WTC11 (cell line): ENCODE measurements at regions not wholly inside any gene's neighbourhood (a gene's known extent, or its start where the extent isn't known, plus 50 kb on each side); places are given as distances from the start of the nearest gene placed in this dataset.

Experiments
- ATAC-seq: fragments of 200-7000 bp; cut with Tn5 transposase; 2 replicates; pipeline ENCODE4 v1.10.0; 2021; ENCODE audit warnings: mild to moderate bottlenecking, moderate library complexity
- CTCF ChIA-PET: fragments of 300-600 bp; sonication (Branson Sonifier 250); formaldehyde crosslinking; loops from one replicate; lab custom pipeline; 2021; ENCODE audit warnings: antibody characterized with exemption; lab: Charles Lee
- POLR2A ChIA-PET: fragments of 350-600 bp; sonication (Branson Sonifier 250); formaldehyde crosslinking; loops from one replicate; lab custom pipeline; 2021; ENCODE audit warnings: antibody characterized with exemption; lab: Charles Lee
- DNase-seq: peaks from one replicate; pipeline ENCODE4 v3.0.0; 2021; ENCODE audit warnings: low spot score
- H3K27ac Mint-ChIP-seq: 2 replicates; pipeline ENCODE4 v1.8.0; 2021; ENCODE audit warnings: mixed read lengths
- H3K27me3 Mint-ChIP-seq: 2 replicates; pipeline ENCODE4 v1.8.0; 2021; ENCODE audit warnings: low read depth, mild to moderate bottlenecking, moderate library complexity, mixed read lengths
- H3K36me3 Mint-ChIP-seq: 2 replicates; pipeline ENCODE4 v1.8.0; 2021; ENCODE audit warnings: mixed read lengths
- H3K4me1 Mint-ChIP-seq: 2 replicates; pipeline ENCODE4 v1.8.0; 2022; ENCODE audit warnings: mixed read lengths
- H3K4me3 Mint-ChIP-seq: 2 replicates; pipeline ENCODE4 v1.8.0; 2021; ENCODE audit warnings: mild to moderate bottlenecking, moderate library complexity, mixed read lengths
- H3K9me3 Mint-ChIP-seq: 2 replicates; pipeline ENCODE4 v1.8.0; 2021; ENCODE audit warnings: mixed read lengths
- E2F1 ChIP-seq: sonication (generic); formaldehyde crosslinking; IDR thresholded peaks from 2 replicates; pipeline ENCODE4 v1.8.0; 2022; ENCODE audit warnings: mild to moderate bottlenecking, missing genetic modification reagents
- ESRRA ChIP-seq: sonication (generic); formaldehyde crosslinking; IDR thresholded peaks from 2 replicates; pipeline ENCODE4 v1.8.1; 2022; ENCODE audit warnings: mild to moderate bottlenecking, missing genetic modification reagents, borderline replicate concordance
- ETV6 ChIP-seq: sonication (generic); formaldehyde crosslinking; IDR thresholded peaks from 2 replicates; pipeline ENCODE4 v1.8.1; 2022; ENCODE audit warnings: mild to moderate bottlenecking, missing genetic modification reagents
- GTF2I ChIP-seq: fragments of 250-450 bp; sonication (Bioruptor Pico); conservative IDR thresholded peaks from 2 replicates; pipeline ENCODE4 v1.4.0; 2021; ENCODE audit warnings: mild to moderate bottlenecking
- HMGA2 ChIP-seq: fragments of 250-450 bp; sonication (Bioruptor Pico); IDR thresholded peaks from 2 replicates; pipeline ENCODE4 v1.4.0; 2021; ENCODE audit warnings: mild to moderate bottlenecking, moderate library complexity
- JAZF1 ChIP-seq: fragments of 250-450 bp; sonication (Bioruptor Pico); IDR thresholded peaks from 2 replicates; pipeline ENCODE4 v1.9.0; 2021; ENCODE audit warnings: moderate library complexity, mild to moderate bottlenecking, inconsistent platforms
- MAX ChIP-seq: sonication (generic); formaldehyde crosslinking; IDR thresholded peaks from 2 replicates; pipeline ENCODE4 v1.8.0; 2022; ENCODE audit warnings: mild to moderate bottlenecking, missing genetic modification reagents
- NFYB ChIP-seq: sonication (generic); formaldehyde crosslinking; conservative IDR thresholded peaks from 2 replicates; pipeline ENCODE4 v1.8.0; 2022; ENCODE audit warnings: low read depth, missing genetic modification reagents
- SMAD3 ChIP-seq: sonication (generic); formaldehyde crosslinking; IDR thresholded peaks from 2 replicates; pipeline ENCODE4 v1.8.0; 2022; ENCODE audit warnings: missing genetic modification reagents, mild to moderate bottlenecking, borderline replicate concordance
- ZBTB21 ChIP-seq: sonication (generic); formaldehyde crosslinking; IDR thresholded peaks from 2 replicates; pipeline ENCODE4 v1.8.1; 2023; ENCODE audit warnings: mild to moderate bottlenecking, missing genetic modification reagents, borderline replicate concordance
- ZMAT4 ChIP-seq: fragments of 250-450 bp; sonication (Bioruptor Pico); IDR thresholded peaks from 2 replicates; pipeline ENCODE4 v1.9.0; 2021; ENCODE audit warnings: mild to moderate bottlenecking
- ZNF263 ChIP-seq: sonication (generic); formaldehyde crosslinking; IDR thresholded peaks from 2 replicates; pipeline ENCODE4 v1.8.1; 2022; ENCODE audit warnings: low read depth, mild to moderate bottlenecking, moderate library complexity, missing genetic modification reagents
- ZNF281 ChIP-seq: sonication (generic); formaldehyde crosslinking; IDR thresholded peaks from 2 replicates; pipeline ENCODE4 v1.8.0; 2023; ENCODE audit warnings: mild to moderate bottlenecking, missing genetic modification reagents
- ZNF396 ChIP-seq: fragments of 250-450 bp; sonication (Bioruptor Pico); IDR thresholded peaks from 2 replicates; pipeline ENCODE4 v1.8.0; 2021; ENCODE audit warnings: mild to moderate bottlenecking, moderate library complexity, borderline replicate concordance
- TF ChIP-seq, protein P1 (sequence below): fragments of 200-600 bp; IDR thresholded peaks from 2 replicates; pipeline ENCODE4 v1.8.0; 2022; ENCODE audit warnings: antibody characterized with exemption
- TF ChIP-seq, protein P2 (sequence below): sonication (generic); formaldehyde crosslinking; IDR thresholded peaks from 2 replicates; pipeline ENCODE4 v1.8.1; 2023; ENCODE audit warnings: mild to moderate bottlenecking, missing genetic modification reagents, moderate library complexity
- TF ChIP-seq, protein P3 (sequence below): sonication (generic); formaldehyde crosslinking; IDR thresholded peaks from 2 replicates; pipeline ENCODE4 v1.8.0; 2022; ENCODE audit warnings: mild to moderate bottlenecking, missing genetic modification reagents

GRCh38 chr2:196244966-196245365 is 73.6 kb upstream of the STK17B start:
- Mint-ChIP-seq H3K9me3 (no peaks in the 10 kb centered on the region), H3K4me3 (no peak overlapping the region), H3K36me3 (no peaks in the 10 kb centered on the region), H3K27me3 (no peaks in the 10 kb centered on the region), H3K27ac (no peak overlapping the region), H3K4me1 (no peaks in the 10 kb centered on the region)
- DNase-seq (no peak), ATAC-seq (no peak)
- ChIA-PET POLR2A (no interaction called here), CTCF (no interaction called here)
- TF ChIP-seq ZNF263 (CRISPR knock-in tag) (no peak), GTF2I (CRISPR knock-in tag) (no peak), HMGA2 (no peak), ETV6 (CRISPR knock-in tag) (no peak), ZBTB21 (CRISPR knock-in tag) (no peak), JAZF1 (no peak), NFYB (no peak), SMAD3 (CRISPR knock-in tag) (no peak), MAX (CRISPR knock-in tag) (no peak)
- TF ChIP-seq, protein P1, sequence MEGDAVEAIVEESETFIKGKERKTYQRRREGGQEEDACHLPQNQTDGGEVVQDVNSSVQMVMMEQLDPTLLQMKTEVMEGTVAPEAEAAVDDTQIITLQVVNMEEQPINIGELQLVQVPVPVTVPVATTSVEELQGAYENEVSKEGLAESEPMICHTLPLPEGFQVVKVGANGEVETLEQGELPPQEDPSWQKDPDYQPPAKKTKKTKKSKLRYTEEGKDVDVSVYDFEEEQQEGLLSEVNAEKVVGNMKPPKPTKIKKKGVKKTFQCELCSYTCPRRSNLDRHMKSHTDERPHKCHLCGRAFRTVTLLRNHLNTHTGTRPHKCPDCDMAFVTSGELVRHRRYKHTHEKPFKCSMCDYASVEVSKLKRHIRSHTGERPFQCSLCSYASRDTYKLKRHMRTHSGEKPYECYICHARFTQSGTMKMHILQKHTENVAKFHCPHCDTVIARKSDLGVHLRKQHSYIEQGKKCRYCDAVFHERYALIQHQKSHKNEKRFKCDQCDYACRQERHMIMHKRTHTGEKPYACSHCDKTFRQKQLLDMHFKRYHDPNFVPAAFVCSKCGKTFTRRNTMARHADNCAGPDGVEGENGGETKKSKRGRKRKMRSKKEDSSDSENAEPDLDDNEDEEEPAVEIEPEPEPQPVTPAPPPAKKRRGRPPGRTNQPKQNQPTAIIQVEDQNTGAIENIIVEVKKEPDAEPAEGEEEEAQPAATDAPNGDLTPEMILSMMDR: no peak

DNA sequence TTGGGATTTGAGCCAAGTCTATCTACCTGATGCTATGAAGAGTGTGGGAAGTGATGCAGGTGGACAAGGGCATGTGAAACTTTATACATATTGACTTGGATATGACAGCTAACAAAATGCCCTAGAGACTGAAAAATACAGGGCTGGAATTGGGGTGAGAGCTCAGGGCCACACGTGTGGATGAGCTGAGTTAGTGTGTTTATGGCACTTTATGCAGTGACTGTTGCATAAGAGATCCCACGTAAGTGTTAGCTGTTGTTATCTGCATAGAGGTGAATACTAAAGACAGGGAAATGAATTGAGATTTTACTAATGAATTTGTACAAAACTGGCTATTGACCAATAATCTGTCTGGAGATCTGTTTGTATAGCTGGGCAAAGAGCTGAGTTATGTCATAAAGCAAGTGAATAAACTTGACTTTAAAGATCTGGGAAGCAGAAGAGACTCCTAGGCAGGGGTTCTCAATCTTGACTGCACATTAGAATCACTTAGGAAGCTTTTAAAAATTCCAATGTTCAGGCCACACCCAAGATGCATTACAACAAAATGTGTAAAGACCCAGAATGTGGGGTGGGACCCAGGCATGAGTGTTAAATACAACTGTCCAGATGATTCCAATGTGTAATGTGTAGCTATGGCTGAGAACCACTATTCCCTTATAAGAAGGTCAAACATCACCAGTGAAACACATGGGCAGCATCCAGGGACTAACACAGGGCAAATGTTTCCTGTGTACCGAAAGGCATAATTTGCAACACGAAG is 74.2 kb upstream of the STK17B start:
- DNase-seq (no peak), ATAC-seq (no peak)
- H3K27ac Mint-ChIP-seq: no peak overlapping the region
- CTCF ChIA-PET: no interaction called here
- H3K9me3 Mint-ChIP-seq: no peaks in the 10 kb centered on the region
- no peaks in the 10 kb centered on the region for H3K36me3 Mint-ChIP-seq
- no peaks in the 10 kb centered on the region for H3K27me3 Mint-ChIP-seq
- TF ChIP-seq ESRRA (CRISPR knock-in tag) (no peak), E2F1 (CRISPR knock-in tag) (no peak)
- TF ChIP-seq, protein P1: no peak
- POLR2A ChIA-PET: no interaction called here
- no peaks in the 10 kb centered on the region for H3K4me1 Mint-ChIP-seq
- H3K4me3 Mint-ChIP-seq: no peak overlapping the region

- DNase-seq (no peak), ATAC-seq (no peak)
- Mint-ChIP-seq H3K9me3 (no peaks in the 10 kb centered on the region), H3K27ac (no peak overlapping the region), H3K4me3 (no peak overlapping the region), H3K36me3 (no peaks in the 10 kb centered on the region), H3K27me3 (no peaks in the 10 kb centered on the region), H3K4me1 (no peaks in the 10 kb centered on the region)
- CTCF ChIA-PET: no interaction called here
- POLR2A ChIA-PET: no interaction called here
- TF ChIP-seq ZNF281 (CRISPR knock-in tag) (no peak), ZMAT4 (CRISPR knock-in tag) (no peak), ZNF396 (CRISPR knock-in tag) (no peak)
- TF ChIP-seq, protein P2, sequence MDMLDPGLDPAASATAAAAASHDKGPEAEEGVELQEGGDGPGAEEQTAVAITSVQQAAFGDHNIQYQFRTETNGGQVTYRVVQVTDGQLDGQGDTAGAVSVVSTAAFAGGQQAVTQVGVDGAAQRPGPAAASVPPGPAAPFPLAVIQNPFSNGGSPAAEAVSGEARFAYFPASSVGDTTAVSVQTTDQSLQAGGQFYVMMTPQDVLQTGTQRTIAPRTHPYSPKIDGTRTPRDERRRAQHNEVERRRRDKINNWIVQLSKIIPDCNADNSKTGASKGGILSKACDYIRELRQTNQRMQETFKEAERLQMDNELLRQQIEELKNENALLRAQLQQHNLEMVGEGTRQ (CRISPR knock-in tag): no peak
- TF ChIP-seq, protein P3, sequence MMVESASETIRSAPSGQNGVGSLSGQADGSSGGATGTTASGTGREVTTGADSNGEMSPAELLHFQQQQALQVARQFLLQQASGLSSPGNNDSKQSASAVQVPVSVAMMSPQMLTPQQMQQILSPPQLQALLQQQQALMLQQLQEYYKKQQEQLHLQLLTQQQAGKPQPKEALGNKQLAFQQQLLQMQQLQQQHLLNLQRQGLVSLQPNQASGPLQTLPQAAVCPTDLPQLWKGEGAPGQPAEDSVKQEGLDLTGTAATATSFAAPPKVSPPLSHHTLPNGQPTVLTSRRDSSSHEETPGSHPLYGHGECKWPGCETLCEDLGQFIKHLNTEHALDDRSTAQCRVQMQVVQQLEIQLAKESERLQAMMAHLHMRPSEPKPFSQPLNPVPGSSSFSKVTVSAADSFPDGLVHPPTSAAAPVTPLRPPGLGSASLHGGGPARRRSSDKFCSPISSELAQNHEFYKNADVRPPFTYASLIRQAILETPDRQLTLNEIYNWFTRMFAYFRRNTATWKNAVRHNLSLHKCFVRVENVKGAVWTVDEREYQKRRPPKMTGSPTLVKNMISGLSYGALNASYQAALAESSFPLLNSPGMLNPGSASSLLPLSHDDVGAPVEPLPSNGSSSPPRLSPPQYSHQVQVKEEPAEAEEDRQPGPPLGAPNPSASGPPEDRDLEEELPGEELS: no peak
These were observed 76.0 kb upstream of the STK17B start for GRCh38 chr2:196247114-196247975.
